GM10266 (cell line): ENCODE measurements at regions not wholly inside any gene's neighbourhood (a gene's known extent, or its start where the extent isn't known, plus 50 kb on each side); places are given as distances from the start of the nearest gene placed in this dataset.

Experiments used
- DNase-seq: peaks from one replicate; pipeline ENCODE4 v3.0.0; 2012; ENCODE audit errors: extremely low spot score
- CTCF ChIP-seq: IDR thresholded peaks from 2 replicates; pipeline ENCODE4 v1.5.1; 2012; ENCODE audit warnings: mild to moderate bottlenecking, low read depth; ENCODE audit not compliant: control insufficient read depth, insufficient read depth; ENCODE audit errors: missing control alignments

- TF ChIP-seq CTCF = no peak
Measured at GRCh38 chr1:208511242-208511860, 267.2 kb upstream of the PLXNA2 start.

GRCh38 chr1:208513799-208514198 is 269.6 kb upstream of the PLXNA2 start:
- no peak for TF ChIP-seq CTCF
- DNase-seq = no peak

More at GRCh38 chr1:208511242-208511860, 267.2 kb upstream of the PLXNA2 start:
- no peak for DNase-seq

DNA sequence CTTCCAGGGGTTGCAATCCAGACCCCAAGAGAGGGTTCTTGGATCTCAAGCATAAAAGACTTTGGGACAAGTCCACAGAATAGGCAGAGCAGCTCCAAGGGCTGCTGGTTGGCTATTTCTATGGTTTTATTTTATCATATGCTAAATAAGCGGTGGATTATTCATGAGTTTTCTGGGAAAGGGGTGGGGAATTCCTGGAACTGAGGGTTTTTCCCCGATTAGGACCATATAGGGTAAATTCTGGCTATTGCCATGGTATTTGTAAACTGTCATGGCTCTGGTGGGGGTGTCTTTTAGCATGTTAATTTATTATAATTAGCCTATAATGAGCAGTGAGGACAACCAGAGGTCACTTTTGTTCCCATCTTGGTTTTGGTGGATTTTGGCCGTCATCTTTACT is 270.9 kb upstream of the PLXNA2 start:
- DNase-seq = no peak
- no peak for TF ChIP-seq CTCF

- DNase-seq = no peak
Measured at GRCh38 chr1:208516780-208517179, 272.6 kb upstream of the PLXNA2 start.

GRCh38 chr1:208520438-208521099 is 276.4 kb upstream of the PLXNA2 start:
- DNase-seq = no peak
- TF ChIP-seq CTCF = no peak

More at GRCh38 chr1:208516780-208517179, 272.6 kb upstream of the PLXNA2 start:
- no peak for TF ChIP-seq CTCF

- TF ChIP-seq CTCF = no peak
- DNase-seq = no peak
Measured at GRCh38 chr1:208521534-208521933, 277.4 kb upstream of the PLXNA2 start.

DNA sequence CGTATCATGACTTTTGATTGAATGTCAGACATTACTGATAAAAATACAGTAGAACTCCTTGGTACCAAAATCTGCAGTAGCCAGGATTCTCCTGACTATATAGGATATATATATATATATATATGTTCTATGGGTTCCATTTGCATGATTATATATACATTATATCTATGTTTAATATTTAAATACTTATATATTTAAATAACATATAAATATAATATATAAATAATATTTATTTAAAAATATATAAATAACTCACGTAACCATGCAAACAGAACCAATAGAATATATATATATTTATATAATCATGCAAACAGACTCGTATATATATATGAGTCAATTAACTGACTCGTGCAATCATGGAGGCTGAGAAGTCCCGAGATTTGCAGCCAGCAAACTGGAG is 278.8 kb upstream of the PLXNA2 start:
- TF ChIP-seq CTCF = no peak
- no peak for DNase-seq
